ENCODE measurements at regions not wholly inside any gene's neighbourhood (a gene's known extent, or its start where the extent isn't known, plus 50 kb on each side); places are given as distances from the start of the nearest gene placed in this dataset.

DNA sequence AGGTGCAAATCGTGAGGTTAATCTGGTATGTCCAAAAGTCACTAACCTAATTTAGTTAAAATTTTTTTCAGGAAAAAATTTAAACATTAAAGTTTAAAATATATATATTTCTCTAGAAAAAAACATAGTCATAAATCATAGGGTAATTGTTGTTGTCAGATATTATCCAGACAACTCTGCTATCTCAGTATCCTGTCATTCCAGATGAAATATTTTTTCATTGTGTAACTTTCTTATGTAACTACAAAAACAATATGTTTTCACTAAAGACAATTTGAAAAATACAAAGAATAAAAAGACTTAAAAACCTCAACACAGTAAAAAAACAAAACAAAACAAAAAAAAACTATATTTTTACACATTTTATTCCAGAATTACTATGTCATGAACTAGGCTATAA, 57.6 kb downstream of the TENT5A start:
- no peaks in the 10 kb centered on the region for H3K9me3 ChIP-seq (ENCODE audit: control insufficient read depth, insufficient read depth, low read depth, low read length)
- no peaks in the 10 kb centered on the region for H3K27me3 ChIP-seq (ENCODE audit: control insufficient read depth, insufficient read depth, low read length)
- H3K4me3 ChIP-seq (ENCODE audit: low read depth, low read length): no peak overlapping the region
- peaks cover 15% of the 10 kb centered on the region for H3K4me1 ChIP-seq (ENCODE audit: control insufficient read depth, insufficient read depth, low read length)
- no peak overlapping the region for H3K27ac ChIP-seq (ENCODE audit: low read depth, low read length)
- H3K36me3 ChIP-seq (ENCODE audit: control insufficient read depth, insufficient read depth, low read length): no peaks in the 10 kb centered on the region
- H3K9ac ChIP-seq (ENCODE audit: low read length): no peak overlapping the region

DNA sequence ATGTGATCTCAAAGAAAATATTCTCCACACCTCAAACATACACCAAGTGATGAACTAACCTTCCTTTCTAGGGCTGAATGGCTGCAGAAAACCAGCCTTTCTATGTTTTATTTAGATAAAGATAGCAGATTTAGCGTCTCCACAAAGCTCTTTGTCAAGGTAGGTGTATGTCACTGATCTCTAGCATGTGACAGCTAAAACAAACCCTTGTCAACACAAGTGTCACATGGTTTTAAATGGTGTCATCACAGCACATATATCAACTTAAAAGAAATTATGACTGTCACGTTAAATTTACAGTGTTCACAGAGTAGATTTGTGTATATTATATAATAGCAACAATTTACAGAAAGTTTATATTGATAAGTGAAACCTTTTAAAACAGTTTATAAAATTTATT, 58.3 kb downstream of the TENT5A start:
- no peak overlapping the region for H3K9ac ChIP-seq (ENCODE audit: low read length)
- H3K36me3 ChIP-seq (ENCODE audit: control insufficient read depth, insufficient read depth, low read length): no peaks in the 10 kb centered on the region
- no peak overlapping the region for H3K4me3 ChIP-seq (ENCODE audit: low read depth, low read length)
- no peak overlapping the region for H3K27ac ChIP-seq (ENCODE audit: low read depth, low read length)
- H3K4me1 ChIP-seq (ENCODE audit: control insufficient read depth, insufficient read depth, low read length): peaks cover 15% of the 10 kb centered on the region
- H3K9me3 ChIP-seq (ENCODE audit: control insufficient read depth, insufficient read depth, low read depth, low read length): no peaks in the 10 kb centered on the region
- H3K27me3 ChIP-seq (ENCODE audit: control insufficient read depth, insufficient read depth, low read length): no peaks in the 10 kb centered on the region

- Histone ChIP-seq H3K36me3 (ENCODE audit: control insufficient read depth, insufficient read depth, low read length) (no peaks in the 10 kb centered on the region), H3K9me3 (ENCODE audit: control insufficient read depth, insufficient read depth, low read depth, low read length) (no peaks in the 10 kb centered on the region), H3K9ac (ENCODE audit: low read length) (no peak overlapping the region), H3K4me3 (ENCODE audit: low read depth, low read length) (no peak overlapping the region), H3K4me1 (ENCODE audit: control insufficient read depth, insufficient read depth, low read length) (peaks cover 15% of the 10 kb centered on the region), H3K27ac (ENCODE audit: low read depth, low read length) (no peak overlapping the region), H3K27me3 (ENCODE audit: control insufficient read depth, insufficient read depth, low read length) (no peaks in the 10 kb centered on the region)
Observed at GRCh38 chr6:81693266-81693665, 59.2 kb downstream of the TENT5A start.

DNA sequence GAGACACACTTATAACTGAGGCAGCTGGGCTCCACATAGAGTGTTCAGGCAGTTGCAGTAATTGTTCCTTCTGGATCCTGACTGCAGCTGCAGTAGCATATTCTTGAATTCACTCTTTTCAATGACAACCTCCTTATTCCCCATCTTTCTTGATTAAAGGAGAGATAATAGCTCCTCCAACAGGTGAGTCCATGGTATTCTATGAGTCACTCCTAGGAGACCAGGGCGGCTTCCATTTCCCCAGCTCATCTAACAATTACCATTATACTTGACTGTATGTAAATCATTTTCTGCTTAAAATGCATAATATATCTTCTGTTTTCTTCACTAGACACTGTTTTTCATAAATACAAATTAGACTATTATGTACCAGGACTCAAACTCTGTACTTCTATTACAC, 62.4 kb downstream of the TENT5A start:
- Histone ChIP-seq H3K9me3 (ENCODE audit: control insufficient read depth, insufficient read depth, low read depth, low read length) (no peaks in the 10 kb centered on the region), H3K4me3 (ENCODE audit: low read depth, low read length) (no peak overlapping the region), H3K4me1 (ENCODE audit: control insufficient read depth, insufficient read depth, low read length) (peaks cover 5% of the 10 kb centered on the region; the same call in 1 of the 2 replicates), H3K9ac (ENCODE audit: low read length) (no peak overlapping the region), H3K27ac (ENCODE audit: low read depth, low read length) (no peak overlapping the region), H3K27me3 (ENCODE audit: control insufficient read depth, insufficient read depth, low read length) (no peaks in the 10 kb centered on the region), H3K36me3 (ENCODE audit: control insufficient read depth, insufficient read depth, low read length) (no peaks in the 10 kb centered on the region)

GRCh38 chr6:81689580-81689979, 62.9 kb downstream of the TENT5A start:
- Histone ChIP-seq H3K9me3 (ENCODE audit: control insufficient read depth, insufficient read depth, low read depth, low read length) (no peaks in the 10 kb centered on the region), H3K4me1 (ENCODE audit: control insufficient read depth, insufficient read depth, low read length) (peaks cover 5% of the 10 kb centered on the region; the same call in 1 of the 2 replicates), H3K4me3 (ENCODE audit: low read depth, low read length) (no peak overlapping the region), H3K9ac (ENCODE audit: low read length) (no peak overlapping the region), H3K27me3 (ENCODE audit: control insufficient read depth, insufficient read depth, low read length) (no peaks in the 10 kb centered on the region), H3K27ac (ENCODE audit: low read depth, low read length) (no peak overlapping the region), H3K36me3 (ENCODE audit: control insufficient read depth, insufficient read depth, low read length) (no peaks in the 10 kb centered on the region)

DNA sequence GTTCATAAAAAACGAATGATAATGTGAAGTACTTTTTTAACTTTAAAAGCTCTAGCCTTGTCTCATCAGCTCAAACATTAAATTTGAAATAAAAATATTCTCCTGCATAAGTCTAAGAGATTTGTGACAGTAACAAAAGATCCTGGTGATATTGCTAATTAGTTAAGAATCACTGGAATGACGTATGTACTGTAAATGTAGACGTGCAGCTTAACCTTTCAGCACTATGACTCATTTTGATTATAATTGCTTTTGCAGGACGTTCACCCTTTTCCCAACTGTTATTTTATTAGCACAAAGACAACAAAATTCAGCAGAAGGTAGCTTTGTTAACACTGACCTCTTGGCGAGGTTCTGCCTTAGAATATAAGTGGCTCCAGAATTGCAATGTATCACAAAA, 68.6 kb downstream of the TENT5A start:
- no peaks in the 10 kb centered on the region for H3K27me3 ChIP-seq (ENCODE audit: control insufficient read depth, insufficient read depth, low read length)
- no peak overlapping the region for H3K9ac ChIP-seq (ENCODE audit: low read length)
- H3K4me3 ChIP-seq (ENCODE audit: low read depth, low read length): no peak overlapping the region
- no peaks in the 10 kb centered on the region for H3K36me3 ChIP-seq (ENCODE audit: control insufficient read depth, insufficient read depth, low read length)
- no peaks in the 10 kb centered on the region for H3K9me3 ChIP-seq (ENCODE audit: control insufficient read depth, insufficient read depth, low read depth, low read length)
- H3K27ac ChIP-seq (ENCODE audit: low read depth, low read length): no peak overlapping the region
- no peaks in the 10 kb centered on the region for H3K4me1 ChIP-seq (ENCODE audit: control insufficient read depth, insufficient read depth, low read length)

DNA sequence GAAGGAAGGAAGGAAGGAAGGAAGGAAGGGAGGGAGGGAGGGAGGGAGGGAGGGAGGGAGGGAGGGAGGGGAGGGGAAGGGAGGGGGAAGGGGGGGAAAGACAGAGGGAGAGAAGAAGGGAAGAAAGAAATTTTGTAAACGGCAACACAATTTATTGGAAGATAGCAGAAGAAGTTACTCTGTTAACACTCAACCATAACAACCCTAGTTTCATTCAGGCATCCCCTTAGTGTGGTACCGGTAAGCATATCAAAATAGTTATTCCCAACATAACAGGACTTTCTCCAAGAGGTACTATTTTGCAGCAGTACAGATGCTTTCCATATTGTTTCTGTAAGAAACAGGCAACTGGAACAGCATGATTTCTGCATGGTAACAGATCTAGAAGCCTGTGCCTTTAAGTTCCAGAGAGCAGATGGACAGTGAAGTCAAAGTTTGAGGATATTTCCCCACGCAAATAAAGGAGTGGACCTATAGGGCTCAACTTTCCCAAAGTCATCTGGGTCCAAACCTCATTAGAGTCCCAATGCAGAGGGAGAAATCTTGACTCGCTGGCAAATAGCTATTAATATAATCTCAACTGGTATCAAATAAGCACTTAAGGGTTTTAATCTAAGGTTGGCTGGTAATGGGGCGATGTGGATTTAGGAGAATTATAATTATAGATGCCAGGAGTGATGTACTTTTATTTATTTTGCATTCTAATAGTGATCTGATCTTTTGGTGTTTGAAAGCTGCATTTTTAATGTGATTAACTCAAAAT, 69.4 kb downstream of the TENT5A start:
- Histone ChIP-seq H3K9ac (ENCODE audit: low read length) (no peak overlapping the region), H3K27me3 (ENCODE audit: control insufficient read depth, insufficient read depth, low read length) (no peaks in the 10 kb centered on the region), H3K27ac (ENCODE audit: low read depth, low read length) (no peak overlapping the region), H3K36me3 (ENCODE audit: control insufficient read depth, insufficient read depth, low read length) (no peaks in the 10 kb centered on the region), H3K9me3 (ENCODE audit: control insufficient read depth, insufficient read depth, low read depth, low read length) (no peaks in the 10 kb centered on the region), H3K4me1 (ENCODE audit: control insufficient read depth, insufficient read depth, low read length) (no peaks in the 10 kb centered on the region), H3K4me3 (ENCODE audit: low read depth, low read length) (no peak overlapping the region)

- H3K27me3 ChIP-seq (ENCODE audit: control insufficient read depth, insufficient read depth, low read length): no peaks in the 10 kb centered on the region
- H3K4me1 ChIP-seq (ENCODE audit: control insufficient read depth, insufficient read depth, low read length): no peaks in the 10 kb centered on the region
- no peak overlapping the region for H3K27ac ChIP-seq (ENCODE audit: low read depth, low read length)
- H3K4me3 ChIP-seq (ENCODE audit: low read depth, low read length): no peak overlapping the region
- no peaks in the 10 kb centered on the region for H3K36me3 ChIP-seq (ENCODE audit: control insufficient read depth, insufficient read depth, low read length)
- H3K9me3 ChIP-seq (ENCODE audit: control insufficient read depth, insufficient read depth, low read depth, low read length): no peaks in the 10 kb centered on the region
- no peak overlapping the region for H3K9ac ChIP-seq (ENCODE audit: low read length)
Observed at GRCh38 chr6:81682235-81682795, 70.2 kb downstream of the TENT5A start.

GRCh38 chr6:81669445-81669844, 83.0 kb downstream of the TENT5A start:
- H3K9ac ChIP-seq (ENCODE audit: low read length): no peak overlapping the region
- H3K27ac ChIP-seq (ENCODE audit: low read depth, low read length): no peak overlapping the region
- H3K4me1 ChIP-seq (ENCODE audit: control insufficient read depth, insufficient read depth, low read length): no peaks in the 10 kb centered on the region
- no peaks in the 10 kb centered on the region for H3K27me3 ChIP-seq (ENCODE audit: control insufficient read depth, insufficient read depth, low read length)
- H3K36me3 ChIP-seq (ENCODE audit: control insufficient read depth, insufficient read depth, low read length): no peaks in the 10 kb centered on the region
- no peak overlapping the region for H3K4me3 ChIP-seq (ENCODE audit: low read depth, low read length)
- no peaks in the 10 kb centered on the region for H3K9me3 ChIP-seq (ENCODE audit: control insufficient read depth, insufficient read depth, low read depth, low read length)

- Histone ChIP-seq H3K4me3 (ENCODE audit: low read depth, low read length) (no peak overlapping the region), H3K9me3 (ENCODE audit: control insufficient read depth, insufficient read depth, low read depth, low read length) (no peaks in the 10 kb centered on the region), H3K9ac (ENCODE audit: low read length) (no peak overlapping the region), H3K36me3 (ENCODE audit: control insufficient read depth, insufficient read depth, low read length) (no peaks in the 10 kb centered on the region), H3K27me3 (ENCODE audit: control insufficient read depth, insufficient read depth, low read length) (no peaks in the 10 kb centered on the region), H3K27ac (ENCODE audit: low read depth, low read length) (no peak overlapping the region), H3K4me1 (ENCODE audit: control insufficient read depth, insufficient read depth, low read length) (no peaks in the 10 kb centered on the region)
Observed at GRCh38 chr6:81668615-81669047, 83.8 kb downstream of the TENT5A start.

- no peak overlapping the region for H3K4me3 ChIP-seq (ENCODE audit: low read depth, low read length)
- H3K4me1 ChIP-seq (ENCODE audit: control insufficient read depth, insufficient read depth, low read length): no peaks in the 10 kb centered on the region
- no peaks in the 10 kb centered on the region for H3K9me3 ChIP-seq (ENCODE audit: control insufficient read depth, insufficient read depth, low read depth, low read length)
- H3K36me3 ChIP-seq (ENCODE audit: control insufficient read depth, insufficient read depth, low read length): no peaks in the 10 kb centered on the region
- H3K9ac ChIP-seq (ENCODE audit: low read length): no peak overlapping the region
- no peaks in the 10 kb centered on the region for H3K27me3 ChIP-seq (ENCODE audit: control insufficient read depth, insufficient read depth, low read length)
- H3K27ac ChIP-seq (ENCODE audit: low read depth, low read length): no peak overlapping the region
Observed at GRCh38 chr6:81666481-81666880, 86.0 kb downstream of the TENT5A start.

All from HUES6 (cell line).